B cell (primary cell): ENCODE measurements at regions not wholly inside any gene's neighbourhood (a gene's known extent, or its start where the extent isn't known, plus 50 kb on each side); places are given as distances from the start of the nearest gene placed in this dataset.

Experiments
- ATAC-seq: fragments of 200-7000 bp; cut with Tn5 transposase; one replicate; pipeline ENCODE4 v1.10.0; 2021; ENCODE audit warnings: low read depth, mild to moderate bottlenecking, moderate number of reproducible peaks, moderate library complexity
- CTCF ChIA-PET: fragments of 350-600 bp; sonication (Branson Sonifier 250); formaldehyde crosslinking; loops from one replicate; lab custom pipeline; 2021; ENCODE audit warnings: antibody characterized with exemption, inconsistent platforms; lab: Charles Lee
- POLR2A ChIA-PET: fragments of 350-600 bp; sonication (Branson Sonifier 250); formaldehyde crosslinking; loops from one replicate; lab custom pipeline; 2021; ENCODE audit warnings: antibody characterized with exemption; lab: Charles Lee
- DNase-seq: peaks from one replicate; pipeline ENCODE4 v3.0.0; 2013
- H2AFZ ChIP-seq: 2 replicates; pipeline ENCODE4 v1.6.1; 2012; ENCODE audit warnings: mild to moderate bottlenecking, low read depth, low read length; ENCODE audit not compliant: insufficient read depth, poor library complexity, severe bottlenecking
- H3K27ac ChIP-seq, 2 donors: 1 replicate in 1 of 2; 2 replicates in 1 of 2; pipeline ENCODE4 v1.5.1; 2012 to 2013; ENCODE audit warnings: low read length in 2 of 2, mild to moderate bottlenecking in 2 of 2, moderate library complexity in 1 of 2
- H3K27me3 ChIP-seq, 4 experiments: fragments of 200-600 bp in 1 of 4; sonication (generic) in 1 of 4; replicated peaks in 1 of 4; 1 replicate in 2 of 4; 2 replicates in 2 of 4; pipeline versions ENCODE4 v1.6.1 to v1.7.0; 2013 to 2016; ENCODE audit warnings: low read length in 3 of 4, mild to moderate bottlenecking in 2 of 4, mixed read lengths in 1 of 4, moderate library complexity in 1 of 4; ENCODE audit not compliant: insufficient read depth in 4 of 4, control insufficient read depth in 3 of 4; ENCODE audit errors: control extremely low read depth in 1 of 4
- H3K36me3 ChIP-seq, 2 experiments: replicated peaks in 1 of 2; 1 replicate in 1 of 2; 2 replicates in 1 of 2; pipeline versions ENCODE4 v1.6.1 to v1.7.1; 2013; ENCODE audit warnings: low read length in 1 of 2; ENCODE audit not compliant: insufficient read depth in 2 of 2, control insufficient read depth in 1 of 2; ENCODE audit errors: control extremely low read depth in 1 of 2, extremely low read depth in 1 of 2
- H3K4me1 ChIP-seq, 2 donors: fragments of 200-600 bp in 1 of 2; sonication (generic) in 1 of 2; 1 replicate in 1 of 2; 2 replicates in 1 of 2; pipeline versions ENCODE4 v1.5.1 to v1.6.1; 2013 to 2017; ENCODE audit warnings: low read length in 2 of 2; ENCODE audit not compliant: control insufficient read depth in 2 of 2, insufficient read depth in 2 of 2
- H3K4me2 ChIP-seq: replicated peaks from 2 replicates; pipeline ENCODE3; 2012; ENCODE audit warnings: mild to moderate bottlenecking, low read depth, low read length; ENCODE audit not compliant: poor library complexity, severe bottlenecking
- H3K4me3 ChIP-seq, 5 experiments: fragments of 200-600 bp in 1 of 5; sonication (generic) in 1 of 5; 1 replicate in 3 of 5; 2 replicates in 2 of 5; pipeline versions ENCODE4 v1.5.1 to v1.7.0; 2011 to 2016; ENCODE audit warnings: low read length in 4 of 5, mild to moderate bottlenecking in 4 of 5, low read depth in 2 of 5, control low read depth in 1 of 5, moderate library complexity in 1 of 5; ENCODE audit not compliant: insufficient read depth in 1 of 5; ENCODE audit errors: control extremely low read depth in 1 of 5, extremely low read depth in 1 of 5
- H3K79me2 ChIP-seq: fragments of 200-600 bp; sonication (generic); one replicate; pipeline ENCODE4 v1.6.0; 2016; ENCODE audit warnings: low read length; ENCODE audit not compliant: control insufficient read depth, insufficient read depth
- H3K9ac ChIP-seq: fragments of 200-600 bp; sonication (generic); 2 replicates; pipeline ENCODE4 v1.6.1; 2017; ENCODE audit warnings: mild to moderate bottlenecking, low read length, moderate library complexity
- H3K9me3 ChIP-seq, 3 donors: one replicate each; pipeline versions ENCODE4 v1.6.1 to v1.7.1; 2013; ENCODE audit warnings: low read length in 2 of 3; ENCODE audit not compliant: control insufficient read depth in 2 of 3, insufficient read depth in 1 of 3; ENCODE audit errors: control extremely low read depth in 1 of 3
- H4K20me1 ChIP-seq: 2 replicates; pipeline ENCODE4 v1.6.0; 2012; ENCODE audit warnings: mild to moderate bottlenecking, low read length; ENCODE audit not compliant: insufficient read depth, control insufficient read depth, poor library complexity, severe bottlenecking
- H3K27ac Mint-ChIP-seq: one replicate; pipeline ENCODE4 v1.8.0; 2021; ENCODE audit warnings: mixed read lengths
- H3K27me3 Mint-ChIP-seq: one replicate; pipeline ENCODE4 v1.8.0; 2021; ENCODE audit warnings: mixed read lengths
- H3K4me1 Mint-ChIP-seq: one replicate; pipeline ENCODE4 v1.8.0; 2021; ENCODE audit warnings: mixed read lengths
- H3K4me3 Mint-ChIP-seq: one replicate; pipeline ENCODE4 v1.8.0; 2021; ENCODE audit warnings: mixed read lengths
- H3K9me3 Mint-ChIP-seq: one replicate; pipeline ENCODE4 v1.8.0; 2022; ENCODE audit warnings: mixed read lengths; ENCODE audit not compliant: insufficient read depth
- EZH2 ChIP-seq: IDR thresholded peaks from 2 replicates; pipeline ENCODE4 v1.6.1; 2012; ENCODE audit warnings: borderline replicate concordance, low read depth, mild to moderate bottlenecking, moderate library complexity, low read length; ENCODE audit not compliant: insufficient read depth, poor library complexity, severe bottlenecking
- WGBS: methylation state at CpG from one replicate; pipeline ENCODE4 v1.1.5; 2013; ENCODE audit warnings: missing lambda C conversion rate; ENCODE audit not compliant: insufficient coverage; 5-methylcytosine and 5-hydroxymethylcytosine counted together
- intact Hi-C: fragments of 100-400 bp; cut with micrococcal nuclease; formaldehyde crosslinking; loops from one replicate; pipeline ENCODE4 v1.10.0; 2022
- TF ChIP-seq, protein P1 (sequence below): fragments of 200-600 bp; IDR thresholded peaks from one replicate; pipeline ENCODE4 v1.8.0; 2022; ENCODE audit warnings: antibody characterized with exemption, mild to moderate bottlenecking

GRCh38 chr1:209516771-209517680 is 66.5 kb upstream of the CAMK1G start:
- Histone ChIP-seq H3K9me3 (no peaks in the 10 kb centered on the region), H3K4me2 (no peak overlapping the region), H3K4me3 (no peak overlapping the region), H3K4me1 (no peaks in the 10 kb centered on the region), H3K9ac (no peak overlapping the region), H2AFZ (no peak overlapping the region), H4K20me1 (no peaks in the 10 kb centered on the region), H3K36me3 (no peaks in the 10 kb centered on the region), H3K79me2 (no peaks in the 10 kb centered on the region), H3K27ac (no peak overlapping the region), H3K27me3 (no peaks in the 10 kb centered on the region)
- Mint-ChIP-seq H3K4me1 (no peaks in the 10 kb centered on the region), H3K27ac (no peak overlapping the region), H3K27me3 (peaks cover 21% of the 10 kb centered on the region), H3K4me3 (no peak overlapping the region), H3K9me3 (no peaks in the 10 kb centered on the region)
- TF ChIP-seq, protein P1, sequence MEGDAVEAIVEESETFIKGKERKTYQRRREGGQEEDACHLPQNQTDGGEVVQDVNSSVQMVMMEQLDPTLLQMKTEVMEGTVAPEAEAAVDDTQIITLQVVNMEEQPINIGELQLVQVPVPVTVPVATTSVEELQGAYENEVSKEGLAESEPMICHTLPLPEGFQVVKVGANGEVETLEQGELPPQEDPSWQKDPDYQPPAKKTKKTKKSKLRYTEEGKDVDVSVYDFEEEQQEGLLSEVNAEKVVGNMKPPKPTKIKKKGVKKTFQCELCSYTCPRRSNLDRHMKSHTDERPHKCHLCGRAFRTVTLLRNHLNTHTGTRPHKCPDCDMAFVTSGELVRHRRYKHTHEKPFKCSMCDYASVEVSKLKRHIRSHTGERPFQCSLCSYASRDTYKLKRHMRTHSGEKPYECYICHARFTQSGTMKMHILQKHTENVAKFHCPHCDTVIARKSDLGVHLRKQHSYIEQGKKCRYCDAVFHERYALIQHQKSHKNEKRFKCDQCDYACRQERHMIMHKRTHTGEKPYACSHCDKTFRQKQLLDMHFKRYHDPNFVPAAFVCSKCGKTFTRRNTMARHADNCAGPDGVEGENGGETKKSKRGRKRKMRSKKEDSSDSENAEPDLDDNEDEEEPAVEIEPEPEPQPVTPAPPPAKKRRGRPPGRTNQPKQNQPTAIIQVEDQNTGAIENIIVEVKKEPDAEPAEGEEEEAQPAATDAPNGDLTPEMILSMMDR: no peak
- TF ChIP-seq EZH2: no peak
- ATAC-seq (no peak), DNase-seq (no peak)
- whole genome bisulfite sequencing: 63% methylated on average over 5 of the region's 10 CpGs
- POLR2A ChIA-PET: no interaction called here
- intact Hi-C loops: no loop called here
- CTCF ChIA-PET: no interaction called here

- Histone ChIP-seq H3K9me3 (no peaks in the 10 kb centered on the region), H3K4me2 (no peak overlapping the region), H3K27ac (no peak overlapping the region), H3K4me3 (no peak overlapping the region), H4K20me1 (no peaks in the 10 kb centered on the region), H2AFZ (no peak overlapping the region), H3K79me2 (no peaks in the 10 kb centered on the region), H3K27me3 (no peaks in the 10 kb centered on the region), H3K4me1 (no peaks in the 10 kb centered on the region), H3K36me3 (no peaks in the 10 kb centered on the region), H3K9ac (no peak overlapping the region)
- intact Hi-C loops: no loop called here
- 79% methylated on average over 2 of the region's 2 CpGs for WGBS
- DNase-seq: no peak
- H3K27me3 Mint-ChIP-seq: peaks cover 21% of the 10 kb centered on the region
- no peaks in the 10 kb centered on the region for H3K9me3 Mint-ChIP-seq
- no peak for ATAC-seq
- CTCF ChIA-PET: no interaction called here
- H3K27ac Mint-ChIP-seq: no peak overlapping the region
- no peaks in the 10 kb centered on the region for H3K4me1 Mint-ChIP-seq
- no peak overlapping the region for H3K4me3 Mint-ChIP-seq
- POLR2A ChIA-PET: no interaction called here
- TF ChIP-seq EZH2: no peak
- TF ChIP-seq, protein P1: no peak
Measured at GRCh38 chr1:209517681-209518050, 65.8 kb upstream of the CAMK1G start.
